NT2/D1 (cell line): ENCODE measurements at regions not wholly inside any gene's neighbourhood (a gene's known extent, or its start where the extent isn't known, plus 50 kb on each side); places are given as distances from the start of the nearest gene placed in this dataset.
"Not testable (repeated sequence)": the region's sequence is repeated elsewhere in the genome, so short reads cannot be mapped to it uniquely, and the experiment has no call there.

Experiments
- YY1 ChIP-seq: IDR thresholded peaks from 2 replicates; pipeline ENCODE4 v1.6.1; 2011; ENCODE audit not compliant: insufficient read length, insufficient read depth
- ZNF274 ChIP-seq: IDR thresholded peaks from 2 replicates; pipeline ENCODE4 v1.6.1; 2011; ENCODE audit warnings: mild to moderate bottlenecking, low read depth, low read length

DNA sequence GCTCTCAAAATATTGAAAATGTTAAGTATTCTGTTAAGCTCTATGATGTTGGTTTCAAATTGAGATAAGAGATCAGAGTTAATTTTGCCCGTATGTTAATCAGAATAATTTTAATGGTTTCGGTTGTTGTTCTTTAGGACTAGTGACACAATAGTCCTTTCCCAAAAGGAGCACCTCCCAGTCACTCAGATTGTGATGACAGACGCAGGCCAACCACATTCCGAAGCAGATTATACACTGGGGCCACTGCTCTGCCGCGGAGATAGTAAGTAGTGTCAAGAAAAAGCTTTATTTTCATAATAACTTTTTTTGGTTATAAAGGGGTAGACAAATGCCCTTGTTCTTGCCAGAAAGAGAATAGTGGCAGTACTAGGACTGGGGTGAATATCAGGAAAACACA is 265.5 kb upstream of the SPATA31A3 start:
- not testable (repeated sequence) for TF ChIP-seq ZNF274, YY1
